Ishikawa (cell line): ENCODE measurements at regions not wholly inside any gene's neighbourhood (a gene's known extent, or its start where the extent isn't known, plus 50 kb on each side); places are given as distances from the start of the nearest gene placed in this dataset.

Source experiments
- CEBPB ChIP-seq: IDR thresholded peaks from 2 replicates; pipeline ENCODE4 v1.6.1; 2012
- CREB1 ChIP-seq: IDR thresholded peaks from 2 replicates; pipeline ENCODE4 v1.6.1; 2012; ENCODE audit warnings: low read depth
- EGR1 ChIP-seq: IDR thresholded peaks from 2 replicates; pipeline ENCODE4 v1.6.1; 2012
- EP300 ChIP-seq: IDR thresholded peaks from 2 replicates; pipeline ENCODE4 v1.6.1; 2012; ENCODE audit warnings: borderline replicate concordance
- FOXM1 ChIP-seq: IDR thresholded peaks from 2 replicates; pipeline ENCODE4 v1.6.1; 2012; ENCODE audit warnings: low read depth, borderline replicate concordance
- NFIC ChIP-seq: IDR thresholded peaks from 2 replicates; pipeline ENCODE4 v1.6.1; 2012
- RAD21 ChIP-seq: IDR thresholded peaks from 2 replicates; pipeline ENCODE4 v1.6.1; 2012; ENCODE audit warnings: low read depth
- REST ChIP-seq: IDR thresholded peaks from 2 replicates; pipeline ENCODE4 v1.6.1; 2012; ENCODE audit warnings: low read depth, mild to moderate bottlenecking
- TAF1 ChIP-seq: IDR thresholded peaks from 2 replicates; pipeline ENCODE4 v1.6.1; 2012; ENCODE audit warnings: low read depth, mild to moderate bottlenecking
- TCF12 ChIP-seq: IDR thresholded peaks from 2 replicates; pipeline ENCODE4 v1.6.1; 2012; ENCODE audit warnings: low read depth
- TEAD4 ChIP-seq: IDR thresholded peaks from 2 replicates; pipeline ENCODE4 v1.6.1; 2012
- USF1 ChIP-seq: IDR thresholded peaks from 2 replicates; pipeline ENCODE4 v1.6.1; 2012
- YY1 ChIP-seq: IDR thresholded peaks from 2 replicates; pipeline ENCODE4 v1.6.1; 2012; ENCODE audit warnings: low read depth
- ZBTB7A ChIP-seq: IDR thresholded peaks from 2 replicates; pipeline ENCODE4 v1.6.1; 2012; ENCODE audit warnings: low read depth
- TF ChIP-seq, protein P1 (sequence below): IDR thresholded peaks from 2 replicates; pipeline ENCODE4 v1.6.1; 2012

DNA sequence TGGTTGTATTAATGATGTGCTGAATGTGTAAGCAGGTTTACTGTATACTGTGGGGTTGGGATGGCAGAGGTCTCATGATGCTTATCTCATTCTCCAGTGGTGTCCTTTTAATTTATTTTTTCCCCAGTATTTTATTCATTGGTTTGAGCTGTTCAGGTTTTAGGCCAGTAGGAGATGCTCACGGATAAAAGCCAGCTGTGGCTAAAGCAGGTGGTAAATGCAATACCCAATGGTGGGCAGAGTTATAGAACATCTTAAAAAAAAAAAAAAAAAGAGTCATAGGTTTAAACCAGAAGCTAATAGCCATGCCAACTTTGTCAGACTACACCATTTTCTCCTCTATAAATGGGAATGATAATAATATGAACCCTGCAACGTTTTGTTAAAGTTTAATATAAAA lies 57.8 kb upstream of the NEUROD1 start:
- TF ChIP-seq YY1 (no peak), FOXM1 (no peak), TEAD4 (no peak), RAD21 (peak; percentile 55)

- TF ChIP-seq TEAD4: no peak
- no peak for TF ChIP-seq EP300
- no peak for TF ChIP-seq TAF1
- TF ChIP-seq, protein P1, sequence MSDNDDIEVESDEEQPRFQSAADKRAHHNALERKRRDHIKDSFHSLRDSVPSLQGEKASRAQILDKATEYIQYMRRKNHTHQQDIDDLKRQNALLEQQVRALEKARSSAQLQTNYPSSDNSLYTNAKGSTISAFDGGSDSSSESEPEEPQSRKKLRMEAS: no peak
- TF ChIP-seq REST: no peak
- no peak for TF ChIP-seq USF1
- no peak for TF ChIP-seq RAD21
- no peak for TF ChIP-seq TCF12
- TF ChIP-seq ZBTB7A: no peak
- TF ChIP-seq FOXM1: no peak
- no peak for TF ChIP-seq CEBPB
- no peak for TF ChIP-seq YY1
- TF ChIP-seq NFIC: no peak
- no peak for TF ChIP-seq EGR1
- no peak for TF ChIP-seq CREB1
Measured at GRCh38 chr2:181738563-181738962, 58.2 kb upstream of the NEUROD1 start.

GRCh38 chr2:181741756-181742155 lies 61.4 kb upstream of the NEUROD1 start:
- TF ChIP-seq EGR1 (no peak), CEBPB (no peak), TCF12 (no peak), NFIC (no peak), RAD21 (no peak), YY1 (no peak), REST (no peak), EP300 (no peak)
- TF ChIP-seq, protein P1: no peak

- no peak for TF ChIP-seq REST
- no peak for TF ChIP-seq TAF1
- TF ChIP-seq EGR1: no peak
- no peak for TF ChIP-seq ZBTB7A
- no peak for TF ChIP-seq NFIC
- no peak for TF ChIP-seq EP300
- TF ChIP-seq TCF12: no peak
- TF ChIP-seq RAD21: no peak
- no peak for TF ChIP-seq CREB1
- TF ChIP-seq USF1: no peak
- no peak for TF ChIP-seq FOXM1
- TF ChIP-seq, protein P1: no peak
- TF ChIP-seq TEAD4: no peak
- TF ChIP-seq YY1: no peak
Measured at GRCh38 chr2:181742361-181742760, 62.0 kb upstream of the NEUROD1 start.
